WTC11 (cell line): ENCODE measurements at regions not wholly inside any gene's neighbourhood (a gene's known extent, or its start where the extent isn't known, plus 50 kb on each side); places are given as distances from the start of the nearest gene placed in this dataset.

Experiments used
- ATAC-seq: fragments of 200-7000 bp; cut with Tn5 transposase; 2 replicates; pipeline ENCODE4 v1.10.0; 2021; ENCODE audit warnings: mild to moderate bottlenecking, moderate library complexity
- CTCF ChIA-PET: fragments of 300-600 bp; sonication (Branson Sonifier 250); formaldehyde crosslinking; loops from one replicate; lab custom pipeline; 2021; ENCODE audit warnings: antibody characterized with exemption; lab: Charles Lee
- POLR2A ChIA-PET: fragments of 350-600 bp; sonication (Branson Sonifier 250); formaldehyde crosslinking; loops from one replicate; lab custom pipeline; 2021; ENCODE audit warnings: antibody characterized with exemption; lab: Charles Lee
- DNase-seq: peaks from one replicate; pipeline ENCODE4 v3.0.0; 2021; ENCODE audit warnings: low spot score
- H3K27ac Mint-ChIP-seq: 2 replicates; pipeline ENCODE4 v1.8.0; 2021; ENCODE audit warnings: mixed read lengths
- H3K27me3 Mint-ChIP-seq: 2 replicates; pipeline ENCODE4 v1.8.0; 2021; ENCODE audit warnings: low read depth, mild to moderate bottlenecking, moderate library complexity, mixed read lengths
- H3K36me3 Mint-ChIP-seq: 2 replicates; pipeline ENCODE4 v1.8.0; 2021; ENCODE audit warnings: mixed read lengths
- H3K4me1 Mint-ChIP-seq: 2 replicates; pipeline ENCODE4 v1.8.0; 2022; ENCODE audit warnings: mixed read lengths
- H3K4me3 Mint-ChIP-seq: 2 replicates; pipeline ENCODE4 v1.8.0; 2021; ENCODE audit warnings: mild to moderate bottlenecking, moderate library complexity, mixed read lengths
- H3K9me3 Mint-ChIP-seq: 2 replicates; pipeline ENCODE4 v1.8.0; 2021; ENCODE audit warnings: mixed read lengths
- ATF1 ChIP-seq: sonication (generic); formaldehyde crosslinking; IDR thresholded peaks from 2 replicates; pipeline ENCODE4 v1.8.1; 2023; ENCODE audit warnings: mild to moderate bottlenecking, moderate library complexity, missing genetic modification reagents
- ATF2 ChIP-seq: sonication (generic); formaldehyde crosslinking; IDR thresholded peaks from 2 replicates; pipeline ENCODE4 v1.8.1; 2022; ENCODE audit warnings: low read depth, missing genetic modification reagents, borderline replicate concordance
- ATF6 ChIP-seq: sonication (generic); formaldehyde crosslinking; IDR thresholded peaks from 2 replicates; pipeline ENCODE4 v1.8.1; 2023; ENCODE audit warnings: mild to moderate bottlenecking, missing genetic modification reagents
- CDX4 ChIP-seq: fragments of 250-450 bp; sonication (Bioruptor Pico); IDR thresholded peaks from 2 replicates; pipeline ENCODE4 v1.9.0; 2021; ENCODE audit warnings: moderate library complexity, mild to moderate bottlenecking, inconsistent platforms, borderline replicate concordance
- CREM ChIP-seq: sonication (generic); formaldehyde crosslinking; IDR thresholded peaks from 2 replicates; pipeline ENCODE4 v1.8.1; 2022; ENCODE audit warnings: mild to moderate bottlenecking, missing genetic modification reagents, moderate library complexity
- CTCF ChIP-seq: fragments of 200-600 bp; IDR thresholded peaks from 2 replicates; pipeline ENCODE4 v1.8.0; 2022; ENCODE audit warnings: antibody characterized with exemption
- E2F5 ChIP-seq: sonication (generic); formaldehyde crosslinking; IDR thresholded peaks from 2 replicates; pipeline ENCODE4 v1.8.1; 2022; ENCODE audit warnings: mild to moderate bottlenecking, moderate library complexity, missing genetic modification reagents
- ETV6 ChIP-seq: sonication (generic); formaldehyde crosslinking; IDR thresholded peaks from 2 replicates; pipeline ENCODE4 v1.8.1; 2022; ENCODE audit warnings: mild to moderate bottlenecking, missing genetic modification reagents
- GRHL2 ChIP-seq: fragments of 250-450 bp; sonication (Bioruptor Pico); IDR thresholded peaks from 2 replicates; pipeline ENCODE4 v1.8.0; 2022; ENCODE audit warnings: mild to moderate bottlenecking, moderate library complexity; ENCODE audit not compliant: insufficient replicate concordance, severe bottlenecking
- GTF2I ChIP-seq: fragments of 250-450 bp; sonication (Bioruptor Pico); conservative IDR thresholded peaks from 2 replicates; pipeline ENCODE4 v1.4.0; 2021; ENCODE audit warnings: mild to moderate bottlenecking
- HMGA2 ChIP-seq: fragments of 250-450 bp; sonication (Bioruptor Pico); IDR thresholded peaks from 2 replicates; pipeline ENCODE4 v1.4.0; 2021; ENCODE audit warnings: mild to moderate bottlenecking, moderate library complexity
- HMGXB4 ChIP-seq: sonication (generic); formaldehyde crosslinking; IDR thresholded peaks from 2 replicates; pipeline ENCODE4 v1.8.1; 2023; ENCODE audit warnings: mild to moderate bottlenecking, moderate library complexity, missing genetic modification reagents
- IRF2 ChIP-seq: sonication (generic); formaldehyde crosslinking; IDR thresholded peaks from 2 replicates; pipeline ENCODE4 v1.8.0; 2022; ENCODE audit warnings: low read depth, missing genetic modification reagents, borderline replicate concordance
- KAT7 ChIP-seq: sonication (generic); formaldehyde crosslinking; IDR thresholded peaks from 2 replicates; pipeline ENCODE4 v1.8.1; 2023; ENCODE audit warnings: missing genetic modification reagents, mild to moderate bottlenecking, borderline replicate concordance
- NFYB ChIP-seq: sonication (generic); formaldehyde crosslinking; conservative IDR thresholded peaks from 2 replicates; pipeline ENCODE4 v1.8.0; 2022; ENCODE audit warnings: low read depth, missing genetic modification reagents
- NR3C1 ChIP-seq: sonication (generic); formaldehyde crosslinking; conservative IDR thresholded peaks from 2 replicates; pipeline ENCODE4 v1.8.1; 2023; ENCODE audit warnings: low read depth, mild to moderate bottlenecking, missing genetic modification reagents
- PREB ChIP-seq: sonication (generic); formaldehyde crosslinking; IDR thresholded peaks from 2 replicates; pipeline ENCODE4 v1.8.1; 2022; ENCODE audit warnings: mild to moderate bottlenecking, missing genetic modification reagents, moderate library complexity, borderline replicate concordance
- PRRX2 ChIP-seq: fragments of 250-450 bp; sonication (Bioruptor Pico); IDR thresholded peaks from 2 replicates; pipeline ENCODE4 v1.8.0; 2021; ENCODE audit warnings: mild to moderate bottlenecking
- RORB ChIP-seq: fragments of 250-450 bp; sonication (Bioruptor Pico); IDR thresholded peaks from 2 replicates; pipeline ENCODE4 v1.9.0; 2021; ENCODE audit warnings: mild to moderate bottlenecking
- SMAD4 ChIP-seq: sonication (generic); formaldehyde crosslinking; IDR thresholded peaks from 2 replicates; pipeline ENCODE4 v1.8.0; 2022; ENCODE audit warnings: mild to moderate bottlenecking, missing genetic modification reagents
- USF1 ChIP-seq: sonication (generic); formaldehyde crosslinking; IDR thresholded peaks from 2 replicates; pipeline ENCODE4 v1.8.0; 2022; ENCODE audit warnings: mild to moderate bottlenecking, missing genetic modification reagents
- ZNF138 ChIP-seq: sonication (generic); formaldehyde crosslinking; conservative IDR thresholded peaks from 2 replicates; pipeline ENCODE4 v1.8.1; 2022; ENCODE audit warnings: mild to moderate bottlenecking, moderate library complexity, missing genetic modification reagents
- ZNF317 ChIP-seq: sonication (generic); formaldehyde crosslinking; IDR thresholded peaks from 2 replicates; pipeline ENCODE4 v1.8.1; 2023; ENCODE audit warnings: low read depth, mild to moderate bottlenecking, moderate library complexity, missing genetic modification reagents, borderline replicate concordance
- ZNF512 ChIP-seq: sonication (generic); formaldehyde crosslinking; IDR thresholded peaks from 2 replicates; pipeline ENCODE4 v1.8.1; 2022; ENCODE audit warnings: missing genetic modification reagents, borderline replicate concordance
- ZNF671 ChIP-seq: fragments of 250-450 bp; sonication (Bioruptor Pico); IDR thresholded peaks from 2 replicates; pipeline ENCODE4 v1.8.0; 2021; ENCODE audit warnings: mild to moderate bottlenecking

- Mint-ChIP-seq H3K9me3 (peaks cover 6% of the 10 kb centered on the region), H3K4me1 (peaks cover 7% of the 10 kb centered on the region), H3K36me3 (no peaks in the 10 kb centered on the region), H3K4me3 (no peak overlapping the region), H3K27ac (no peak overlapping the region), H3K27me3 (no peaks in the 10 kb centered on the region)
- TF ChIP-seq ZNF138 (CRISPR knock-in tag) (no peak), ZNF671 (CRISPR knock-in tag) (no peak), ATF2 (CRISPR knock-in tag) (no peak), NR3C1 (CRISPR knock-in tag) (no peak), ZNF317 (CRISPR knock-in tag) (no peak), ZNF512 (CRISPR knock-in tag) (no peak), HMGA2 (CRISPR knock-in tag) (no peak), CDX4 (no peak), KAT7 (CRISPR knock-in tag) (no peak), RORB (CRISPR knock-in tag) (no peak), SMAD4 (CRISPR knock-in tag) (no peak), IRF2 (CRISPR knock-in tag) (no peak), PREB (CRISPR knock-in tag) (no peak), NFYB (CRISPR knock-in tag) (no peak), ATF1 (CRISPR knock-in tag) (no peak), PRRX2 (CRISPR knock-in tag) (no peak), E2F5 (CRISPR knock-in tag) (no peak), ETV6 (CRISPR knock-in tag) (no peak), HMGXB4 (CRISPR knock-in tag) (no peak)
- CTCF ChIA-PET, result no interaction called here
- ATAC-seq, result no peak
- DNase-seq, result no peak
- POLR2A ChIA-PET, result no interaction called here
These were observed 985.5 kb downstream of the CDH11 start for GRCh38 chr16:64136314-64136713.

- ATAC-seq (no peak), DNase-seq (no peak)
- ChIA-PET CTCF (no interaction called here), POLR2A (no interaction called here)
- H3K27ac Mint-ChIP-seq, result no peak overlapping the region
- no peaks in the 10 kb centered on the region for H3K27me3 Mint-ChIP-seq
- H3K36me3 Mint-ChIP-seq, result no peaks in the 10 kb centered on the region
- H3K4me1 Mint-ChIP-seq, result peaks cover 4% of the 10 kb centered on the region; the same call in 1 of the 2 replicates
- no peak overlapping the region for H3K4me3 Mint-ChIP-seq
- peaks cover 6% of the 10 kb centered on the region for H3K9me3 Mint-ChIP-seq
- no peak for TF ChIP-seq ATF6 (CRISPR knock-in tag)
- no peak for TF ChIP-seq CTCF
- TF ChIP-seq GRHL2 (CRISPR knock-in tag), result no peak
- TF ChIP-seq CREM (CRISPR knock-in tag), result no peak
- TF ChIP-seq GTF2I, result no peak
- TF ChIP-seq USF1 (CRISPR knock-in tag), result no peak
These were observed 988.5 kb downstream of the CDH11 start for GRCh38 chr16:64133366-64133765.
